GM18520 (cell line): ENCODE measurements at regions not wholly inside any gene's neighbourhood (a gene's known extent, or its start where the extent isn't known, plus 50 kb on each side); places are given as distances from the start of the nearest gene placed in this dataset.
"Not testable (repeated sequence)": the region's sequence is repeated elsewhere in the genome, so short reads cannot be mapped to it uniquely, and the experiment has no call there.

Experiments
- ATAC-seq: cut with Tn5 transposase; IDR thresholded peaks from one replicate; pipeline ENCODE4 v1.9.1; 2021; ENCODE audit not compliant: unreplicated experiment

DNA sequence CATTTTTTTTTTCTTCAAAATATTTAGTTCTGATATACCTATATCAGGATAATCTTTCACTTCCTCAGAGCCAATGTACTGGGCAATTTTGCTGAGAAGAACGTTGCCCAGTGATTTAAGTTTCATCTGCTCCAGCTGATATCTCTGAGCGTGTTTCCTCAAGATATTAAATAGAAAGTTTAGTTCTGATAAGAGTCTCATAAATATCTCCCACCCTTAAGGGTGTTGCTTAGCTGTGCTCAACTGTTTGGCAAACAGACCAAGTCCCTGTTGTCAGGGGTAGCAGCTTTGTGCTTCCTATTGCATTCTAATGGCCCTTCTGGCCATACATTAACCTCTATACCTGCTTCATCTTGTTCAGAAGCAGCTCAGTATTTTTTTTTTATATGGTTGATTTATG lies 84.7 kb upstream of the GPR141 start:
- no peak for ATAC-seq

DNA sequence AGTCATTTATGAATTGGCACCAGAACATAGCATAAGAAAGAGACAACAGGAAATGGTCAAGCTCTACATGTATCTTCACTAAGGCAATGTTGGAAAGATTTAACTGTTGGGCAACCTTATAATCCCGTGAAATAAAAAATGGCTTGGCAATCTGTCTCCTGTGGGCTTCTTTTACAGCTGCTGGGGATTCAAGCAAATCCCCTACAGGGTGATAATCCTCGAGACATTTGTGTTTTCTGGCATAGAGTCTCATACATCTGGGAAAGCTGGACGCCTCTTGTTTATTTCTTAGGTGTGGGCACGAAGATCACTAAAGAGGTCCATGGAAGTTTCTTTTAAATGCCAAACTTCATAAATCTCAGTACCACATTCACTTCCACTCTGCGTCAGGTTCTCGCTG lies 82.2 kb upstream of the GPR141 start:
- ATAC-seq = no peak

DNA sequence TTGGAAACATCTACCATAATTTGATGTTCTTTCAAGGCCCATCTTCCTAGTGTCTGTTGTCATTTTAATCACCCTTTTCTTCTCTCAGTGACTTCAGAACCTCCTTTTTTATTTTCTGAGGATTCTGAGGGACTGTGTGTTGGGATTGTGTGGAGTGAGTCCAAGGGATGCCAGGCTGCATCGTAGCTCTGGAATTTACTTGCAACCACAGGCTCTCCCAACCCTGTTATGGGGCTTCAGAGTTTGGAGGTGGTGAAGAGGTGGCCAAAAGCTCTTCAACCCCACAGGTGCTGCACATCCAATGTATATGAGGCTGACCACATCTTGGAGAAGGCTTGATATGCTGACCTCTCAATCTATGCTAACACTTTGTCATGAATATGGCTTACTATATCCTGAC lies 79.5 kb upstream of the GPR141 start:
- no peak for ATAC-seq

DNA sequence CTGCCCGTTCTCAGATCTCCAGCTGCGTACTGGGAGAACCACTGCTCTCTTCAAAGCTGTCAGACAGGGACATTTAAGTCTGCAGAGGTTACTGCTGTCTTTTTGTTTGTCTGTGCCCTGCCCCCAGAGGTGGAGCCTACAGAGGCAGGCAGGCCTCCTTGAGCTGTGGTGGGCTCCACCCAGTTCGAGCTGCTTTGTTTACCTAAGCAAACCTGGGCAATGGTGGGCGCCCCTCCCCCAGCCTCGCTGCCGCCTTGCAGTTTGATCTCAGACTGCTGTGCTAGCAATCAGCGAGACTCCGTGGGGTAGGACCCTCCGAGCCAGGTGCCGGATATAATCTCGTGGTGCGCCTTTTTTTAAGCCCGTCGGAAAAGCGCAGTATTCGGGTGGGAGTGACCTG lies 66.2 kb upstream of the GPR141 start:
- ATAC-seq = not testable (repeated sequence)

DNA sequence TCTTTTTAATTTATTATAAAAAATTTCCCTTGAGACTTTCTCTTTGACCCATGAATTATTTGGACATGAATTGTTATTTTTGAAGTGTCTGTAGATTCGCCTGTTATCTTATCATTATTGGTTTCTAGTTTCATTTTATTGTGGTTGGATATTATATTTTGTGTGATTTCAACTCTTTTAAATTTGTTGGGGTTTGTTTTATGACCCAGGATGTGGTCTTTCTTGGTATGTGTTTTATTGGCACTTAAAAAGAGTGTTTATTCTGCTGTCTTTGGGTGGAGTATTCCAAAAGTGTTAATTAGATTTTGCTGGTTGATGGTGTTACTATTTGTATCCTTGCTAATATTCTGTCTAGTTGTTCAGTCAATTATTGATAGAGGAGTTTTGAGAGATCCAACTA lies 50.5 kb upstream of the GPR141 start:
- no peak for ATAC-seq
